Stimulated activated CD4-positive, alpha-beta T cell treated with anti-CD3 and anti-CD28 coated beads, Interleukin-4, amount 100 ng/mL, for 48 hours (primary cell): ENCODE measurements at regions not wholly inside any gene's neighbourhood (a gene's known extent, or its start where the extent isn't known, plus 50 kb on each side); places are given as distances from the start of the nearest gene placed in this dataset.
A peak's percentile ranks its signal among the peaks of the same experiment; 100 is the strongest.
"Not testable (repeated sequence)": the region's sequence is repeated elsewhere in the genome, so short reads cannot be mapped to it uniquely, and the experiment has no call there.

Source experiments
- DNase-seq, 2 donors: peaks; one replicate each; pipeline ENCODE4 v3.0.0-alpha.2; 2020; ENCODE audit warnings: low read depth in 2 of 2

- no peak for DNase-seq
These were observed 66.9 kb downstream of the FOXL3 start for GRCh38 chr7:356691-357462.

- DNase-seq = no peak
These were observed 67.7 kb downstream of the FOXL3 start for GRCh38 chr7:357531-358209.

DNA sequence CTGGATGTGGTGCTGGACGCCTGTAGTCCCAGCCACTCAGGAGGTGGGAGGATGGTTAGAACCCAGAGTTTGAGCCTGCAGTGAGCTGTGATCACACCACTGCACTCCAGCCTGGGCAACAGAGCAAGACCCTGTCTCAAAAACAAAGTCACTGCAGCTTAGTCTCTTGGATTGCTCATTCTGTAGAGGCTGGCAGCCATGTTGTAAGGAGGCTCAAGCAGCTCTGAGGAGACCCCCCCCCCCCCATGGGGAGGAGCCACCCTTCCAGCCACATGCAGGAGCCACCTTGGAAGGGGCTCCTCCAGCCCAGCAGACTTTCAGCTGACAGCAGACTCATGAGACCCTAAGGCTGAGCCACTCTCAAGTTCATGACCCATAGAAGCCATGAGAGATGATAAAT is 68.4 kb downstream of the FOXL3 start:
- no peak for DNase-seq

DNA sequence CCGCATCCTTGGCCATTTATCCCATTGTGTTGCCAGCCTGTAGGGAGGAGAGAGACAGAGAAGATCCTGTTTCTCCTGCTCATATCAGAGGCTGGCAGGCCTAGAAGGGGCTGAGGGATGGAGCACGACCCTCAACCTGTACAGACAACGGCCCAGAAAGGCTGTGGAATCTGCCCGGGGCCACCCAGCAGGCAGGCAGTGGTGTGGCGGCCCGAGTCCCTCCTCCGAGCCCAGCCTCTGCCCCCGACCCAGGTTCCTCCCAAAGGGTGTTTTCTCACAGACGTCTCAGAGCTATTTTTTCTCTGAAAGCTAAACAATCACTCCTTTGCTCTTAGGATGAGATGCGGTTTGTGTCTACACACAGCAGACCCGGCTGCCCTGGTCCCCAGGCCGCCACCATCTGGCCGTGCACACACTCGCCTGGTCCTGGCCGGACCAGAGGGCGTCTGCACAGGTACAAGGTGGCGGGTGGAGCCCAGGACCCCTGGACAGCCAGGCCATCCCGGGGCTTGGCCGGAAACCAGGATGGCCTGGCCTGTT is 69.3 kb downstream of the FOXL3 start:
- DNase-seq = no peak

DNA sequence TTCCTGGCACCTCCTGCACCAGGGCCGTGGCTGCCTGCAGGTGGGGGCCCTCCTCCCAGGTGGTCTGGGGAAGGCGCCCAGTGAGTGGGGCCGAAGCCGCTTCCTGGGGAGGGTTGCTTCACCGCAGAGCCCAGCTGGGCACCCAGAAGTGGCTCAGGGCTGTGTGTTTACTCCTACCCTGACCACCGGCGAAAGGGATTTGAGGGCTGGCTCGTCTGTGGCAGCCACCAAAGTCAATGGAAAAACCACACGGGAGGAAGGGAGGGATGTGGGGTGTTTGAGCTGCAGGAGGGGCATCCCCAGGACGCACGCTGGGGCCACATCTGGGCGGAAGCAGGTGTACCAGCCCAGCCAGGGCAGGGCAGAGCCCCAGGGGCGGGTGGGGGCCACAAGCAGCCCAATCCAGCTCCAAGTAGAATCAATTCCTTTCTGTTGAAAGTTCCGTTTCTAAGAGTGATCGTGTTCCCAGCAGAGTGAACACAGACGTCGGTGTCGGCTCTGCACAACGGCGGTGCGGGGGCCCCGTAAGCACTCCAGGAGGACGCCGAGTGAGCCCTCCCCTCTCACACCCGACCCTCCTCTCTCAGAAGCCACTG is 69.9 kb downstream of the FOXL3 start:
- DNase-seq = no peak

DNA sequence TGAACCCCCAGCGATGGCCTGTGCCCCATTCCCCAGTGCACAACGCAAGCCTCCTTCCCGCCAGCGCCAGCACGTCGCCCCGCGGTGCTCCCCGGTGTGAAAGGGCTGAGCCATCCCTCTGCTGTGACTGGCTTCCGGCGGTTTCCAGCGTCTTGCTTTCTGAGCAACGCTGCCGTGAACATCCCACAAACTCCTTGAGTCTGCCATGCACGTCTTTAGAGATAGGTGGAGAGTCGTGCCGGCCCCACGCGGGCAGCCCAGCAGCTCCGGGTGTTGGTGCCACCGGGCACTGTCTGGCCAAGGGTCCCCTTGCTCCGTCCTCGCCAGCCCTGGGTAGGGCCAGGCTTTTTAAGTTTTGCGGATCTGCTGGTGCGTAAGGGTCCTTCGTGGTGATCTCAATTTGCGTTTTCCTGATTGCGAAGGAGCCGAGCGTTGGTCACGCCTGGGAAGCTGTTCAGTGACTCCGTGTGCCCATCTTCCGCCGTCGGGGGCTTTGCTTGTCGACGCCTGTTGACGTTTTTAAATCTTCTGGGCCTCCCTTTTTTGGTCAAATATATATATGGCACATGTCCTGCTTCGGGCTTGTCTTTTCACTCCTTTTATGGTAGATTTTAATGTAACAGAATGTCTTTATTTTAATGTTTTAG is 70.6 kb downstream of the FOXL3 start:
- DNase-seq = peak; percentile 40 to 45

DNA sequence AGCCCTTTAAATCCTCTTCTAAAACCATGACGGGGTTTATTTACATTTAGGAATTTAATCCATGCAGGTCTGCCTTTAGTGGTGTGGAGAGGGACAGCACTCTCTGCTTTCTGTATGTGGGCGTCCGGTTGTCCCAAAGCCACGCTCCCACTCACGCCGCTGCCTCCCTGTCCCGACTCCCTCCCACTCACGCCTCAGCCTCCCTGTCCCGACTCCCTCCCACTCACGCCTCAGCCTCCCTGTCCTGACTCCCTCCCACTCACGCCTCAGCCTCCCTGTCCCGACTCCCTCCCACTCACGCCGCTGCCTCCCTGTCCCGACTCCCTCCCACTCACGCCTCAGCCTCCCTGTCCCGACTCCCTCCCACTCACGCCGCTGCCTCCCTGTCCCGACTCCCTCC is 71.2 kb downstream of the FOXL3 start:
- not testable (repeated sequence) for DNase-seq

- DNase-seq = no peak
These were observed 71.9 kb downstream of the FOXL3 start for GRCh38 chr7:361680-362401.

DNA sequence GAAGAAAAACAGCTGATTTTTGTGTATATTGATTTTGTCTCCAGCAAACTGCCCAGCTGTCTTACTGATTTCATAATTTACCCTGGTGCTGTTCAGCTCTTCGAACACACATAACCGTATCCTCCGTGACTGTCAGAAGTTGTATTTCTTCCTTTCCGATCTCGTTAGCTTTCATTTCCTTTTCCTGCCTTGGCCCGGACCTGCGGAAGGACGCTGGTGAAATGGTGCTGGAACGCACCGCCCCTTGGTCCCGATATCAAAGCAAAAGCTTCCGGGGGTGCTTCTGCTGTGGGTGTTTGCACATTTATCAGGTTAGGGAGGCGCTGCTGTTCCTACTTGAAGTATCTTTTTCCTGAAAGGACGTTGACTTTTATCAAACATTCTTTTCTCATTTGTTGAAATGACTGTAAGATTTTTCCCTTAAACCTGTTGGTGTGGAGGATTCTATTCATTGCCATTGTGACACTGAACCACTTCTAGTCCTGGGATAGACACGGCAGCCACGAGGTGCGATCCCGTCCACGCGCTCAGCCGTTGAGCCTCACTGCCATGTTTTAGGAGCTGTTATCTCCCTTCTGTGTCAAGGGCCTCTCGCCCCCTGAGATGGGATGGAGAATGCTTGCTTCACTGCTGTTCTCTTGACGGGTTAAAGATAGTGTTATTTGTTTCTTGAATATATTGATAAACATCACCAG is 72.6 kb downstream of the FOXL3 start:
- DNase-seq = peak in 1 of 2 donors; percentile 24

DNA sequence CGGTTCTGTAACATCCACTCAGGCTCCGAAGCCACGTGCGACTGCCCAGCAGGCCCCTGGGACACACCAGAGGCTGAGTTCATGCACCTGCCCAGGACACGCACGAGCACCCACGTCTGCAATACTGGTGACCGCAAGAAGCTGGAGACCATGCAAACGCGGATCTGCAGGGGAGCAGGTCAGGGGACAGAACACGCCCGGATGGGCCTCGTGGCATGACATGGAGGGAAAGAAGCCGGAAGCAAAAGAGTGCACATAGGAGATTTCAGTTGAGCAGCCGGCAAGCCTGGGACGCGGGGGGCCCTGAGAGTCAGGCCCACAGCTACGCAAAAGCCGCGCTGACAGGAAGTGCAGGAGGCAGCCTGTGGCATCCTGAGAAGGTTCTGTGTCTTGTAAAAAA is 73.7 kb downstream of the FOXL3 start:
- no peak for DNase-seq

DNA sequence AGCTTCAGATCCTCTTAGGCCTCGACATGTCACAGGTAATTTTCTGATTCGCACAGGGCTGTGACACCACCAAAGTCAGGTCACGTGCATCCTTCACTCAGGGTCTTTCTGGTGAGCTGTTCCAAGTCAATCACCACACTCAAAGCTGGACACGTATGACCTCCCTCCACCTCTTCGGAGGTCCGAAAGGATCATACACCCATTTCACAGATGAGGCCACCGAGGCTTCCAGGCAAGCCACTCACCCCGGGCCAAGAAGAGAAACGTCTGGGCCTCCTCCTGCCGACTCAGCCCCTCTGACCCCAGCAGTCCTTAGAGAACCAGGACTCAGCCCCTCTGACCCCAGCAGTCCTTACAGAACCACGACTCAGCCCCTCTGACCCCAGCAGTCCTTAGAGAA is 74.6 kb downstream of the FOXL3 start:
- DNase-seq = no peak

DNA sequence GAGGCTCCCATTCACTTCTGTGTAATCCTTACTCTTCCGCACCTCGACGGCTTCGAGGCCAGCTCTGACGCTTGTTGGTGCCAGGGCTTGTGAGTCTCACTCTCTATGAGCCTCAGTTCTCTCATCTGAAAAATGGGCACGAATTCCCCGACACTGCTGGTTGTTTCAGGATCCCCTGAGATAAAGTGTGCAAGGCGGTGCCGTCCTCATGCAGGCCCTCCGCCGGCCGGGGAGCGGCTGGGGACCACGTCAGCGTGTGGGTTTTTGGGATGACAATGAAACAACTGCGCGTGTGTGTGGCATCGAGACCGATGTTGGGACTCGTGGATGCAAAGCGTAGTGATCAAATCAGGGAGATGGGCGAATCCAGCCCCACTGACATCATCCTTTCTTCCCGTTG is 75.6 kb downstream of the FOXL3 start:
- DNase-seq = no peak

- DNase-seq = no peak
These were observed 76.3 kb downstream of the FOXL3 start for GRCh38 chr7:366161-366803.

DNA sequence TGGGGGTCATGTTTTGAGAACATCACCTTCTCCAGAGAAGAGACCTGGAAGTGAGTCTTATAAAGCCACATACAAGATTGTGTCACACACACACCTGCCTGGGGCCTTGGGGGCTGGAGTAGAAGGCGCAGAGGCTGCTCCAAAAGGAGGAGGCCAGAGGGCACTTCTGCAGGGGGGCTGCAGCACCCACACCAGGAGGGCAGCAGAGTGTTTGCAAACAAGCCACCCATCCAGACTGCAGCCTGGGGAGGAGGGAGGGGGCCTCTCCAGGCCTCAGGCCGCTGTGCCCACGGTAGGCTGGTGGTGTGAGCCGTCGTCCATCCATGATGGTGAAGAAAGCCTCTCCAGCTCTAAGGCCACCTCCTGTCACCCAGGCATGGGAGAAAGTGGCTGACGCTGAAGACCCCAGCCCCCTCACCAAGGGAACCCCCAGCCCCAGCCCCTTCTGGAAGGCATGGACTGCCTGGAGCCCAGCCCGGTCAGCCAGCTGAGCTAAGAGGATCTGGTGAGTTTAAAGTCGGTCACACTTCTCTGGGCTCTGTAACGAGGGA is 77.5 kb downstream of the FOXL3 start:
- no peak for DNase-seq

DNA sequence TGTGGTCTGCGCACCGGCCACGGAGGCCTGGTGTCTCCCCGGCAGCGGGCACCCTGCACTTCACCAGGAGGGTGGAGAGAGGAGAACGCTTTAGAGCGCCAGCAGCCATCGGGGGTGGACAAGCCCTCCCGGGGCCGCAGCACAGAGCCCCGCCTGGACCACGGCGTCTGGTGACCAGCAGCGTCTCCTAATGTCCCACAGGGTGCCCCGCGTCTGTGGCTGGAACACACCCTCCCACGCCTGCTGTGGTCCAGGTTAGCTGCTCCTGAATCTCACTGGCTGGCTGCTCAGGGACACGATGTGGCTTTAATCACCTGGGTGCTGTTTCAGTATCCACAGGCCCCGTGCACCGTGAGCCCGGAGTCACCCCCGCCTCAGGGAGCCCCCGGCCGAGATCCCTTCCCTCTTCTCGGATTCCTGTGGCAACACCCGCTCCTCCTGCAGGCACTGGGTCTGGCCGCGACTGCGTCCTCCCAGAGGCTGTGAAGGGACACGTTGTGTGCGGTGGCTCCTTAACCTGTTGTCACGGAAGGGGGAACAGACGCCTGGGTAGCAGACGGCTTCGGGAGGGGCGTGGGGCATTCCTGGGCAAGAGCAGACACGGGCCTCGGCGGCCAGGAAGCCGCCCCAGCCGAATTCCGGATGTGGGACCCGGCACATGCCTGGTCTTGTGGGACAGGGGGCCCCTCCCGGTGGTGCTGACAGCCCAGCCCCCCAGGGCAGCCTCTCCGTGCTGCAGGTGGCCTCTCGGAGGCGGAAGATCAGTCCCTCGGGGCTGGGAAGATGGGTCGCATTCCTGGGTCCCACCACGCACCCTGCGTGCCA is 78.9 kb downstream of the FOXL3 start:
- DNase-seq = no peak

GRCh38 chr7:369476-370258 is 79.7 kb downstream of the FOXL3 start:
- no peak for DNase-seq

DNA sequence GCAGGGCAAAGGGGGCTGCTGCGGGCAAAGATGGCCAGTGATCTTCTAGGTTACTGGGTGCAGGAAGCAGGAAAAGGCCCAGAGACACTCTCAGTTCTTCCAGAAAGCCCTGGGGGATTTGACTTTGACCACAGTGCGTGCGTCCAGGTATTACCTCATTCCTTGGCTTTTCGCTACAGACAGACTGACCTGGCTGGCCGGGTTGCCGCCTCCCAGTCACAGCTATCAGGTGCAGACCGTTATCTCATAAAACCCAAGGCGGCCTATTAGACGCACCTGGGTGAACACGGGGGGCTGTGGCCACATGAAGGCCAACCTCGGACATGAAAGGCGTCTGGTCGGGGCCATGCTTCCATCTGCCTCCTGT is 80.3 kb downstream of the FOXL3 start:
- DNase-seq = no peak

DNA sequence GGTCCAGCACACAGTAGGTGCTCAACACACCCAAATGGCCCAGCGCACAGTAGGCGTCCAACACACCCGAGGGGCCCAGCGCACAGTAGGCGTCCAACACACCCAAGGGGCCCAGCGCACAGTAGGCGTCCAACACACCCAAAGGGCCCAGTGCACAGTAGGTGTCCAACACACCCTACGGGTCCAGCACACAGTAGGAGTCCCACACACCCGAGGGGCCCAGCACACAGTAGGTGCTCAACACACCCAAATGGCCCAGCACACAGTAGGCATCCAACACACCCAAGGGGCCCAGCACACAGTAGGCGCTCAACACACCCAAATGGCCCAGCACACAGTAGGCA is 80.8 kb downstream of the FOXL3 start:
- DNase-seq = no peak
